Activated T-helper 17 cell treated with anti-CD3 and anti-CD28 coated beads, Interleukin-2, amount 50 U/mL, for 72 hours (primary cell): ENCODE measurements at regions not wholly inside any gene's neighbourhood (a gene's known extent, or its start where the extent isn't known, plus 50 kb on each side); places are given as distances from the start of the nearest gene placed in this dataset.
A peak's percentile ranks its signal among the peaks of the same experiment; 100 is the strongest.

ENCODE experiments used
- ATAC-seq: fragments of 150-1000 bp; cut with Tn5 transposase; replicated peaks from 2 replicates; pipeline ENCODE4 v1.10.0; 2021; ENCODE audit warnings: mild to moderate bottlenecking, moderate library complexity
- H3K27ac Mint-ChIP-seq: one replicate; pipeline ENCODE4 v1.8.0; 2022; ENCODE audit warnings: mixed read lengths
- H3K27me3 Mint-ChIP-seq: one replicate; pipeline ENCODE4 v1.8.0; 2022; ENCODE audit warnings: mixed read lengths
- H3K36me3 Mint-ChIP-seq: one replicate; pipeline ENCODE4 v1.8.0; 2022; ENCODE audit warnings: low read depth, mild to moderate bottlenecking, mixed read lengths
- H3K4me1 Mint-ChIP-seq: one replicate; pipeline ENCODE4 v1.8.0; 2022; ENCODE audit warnings: mixed read lengths
- H3K4me3 Mint-ChIP-seq: one replicate; pipeline ENCODE4 v1.8.0; 2022; ENCODE audit warnings: mild to moderate bottlenecking, mixed read lengths
- H3K9me3 Mint-ChIP-seq: one replicate; pipeline ENCODE4 v1.8.0; 2022; ENCODE audit warnings: mixed read lengths

- Mint-ChIP-seq H3K36me3 (no peaks in the 10 kb centered on the region), H3K4me3 (no peak overlapping the region), H3K4me1 (no peaks in the 10 kb centered on the region), H3K27me3 (no peaks in the 10 kb centered on the region), H3K9me3 (no peaks in the 10 kb centered on the region), H3K27ac (no peak overlapping the region)
- no peak for ATAC-seq
These were observed 208.3 kb downstream of the BCL11B start for GRCh38 chr14:99063620-99064225.

- Mint-ChIP-seq H3K4me3 (no peak overlapping the region), H3K4me1 (no peaks in the 10 kb centered on the region), H3K9me3 (no peaks in the 10 kb centered on the region), H3K27ac (no peak overlapping the region), H3K36me3 (no peaks in the 10 kb centered on the region), H3K27me3 (no peaks in the 10 kb centered on the region)
- ATAC-seq: no peak
These were observed 207.6 kb downstream of the BCL11B start for GRCh38 chr14:99064262-99064954.

- ATAC-seq: no peak
- H3K27ac Mint-ChIP-seq: no peak overlapping the region
- H3K4me1 Mint-ChIP-seq: no peaks in the 10 kb centered on the region
- no peaks in the 10 kb centered on the region for H3K36me3 Mint-ChIP-seq
- no peak overlapping the region for H3K4me3 Mint-ChIP-seq
- H3K9me3 Mint-ChIP-seq: no peaks in the 10 kb centered on the region
- no peaks in the 10 kb centered on the region for H3K27me3 Mint-ChIP-seq
These were observed 206.4 kb downstream of the BCL11B start for GRCh38 chr14:99065551-99065950.

GRCh38 chr14:99066378-99066777 lies 205.6 kb downstream of the BCL11B start:
- H3K9me3 Mint-ChIP-seq: no peaks in the 10 kb centered on the region
- no peak for ATAC-seq
- H3K27me3 Mint-ChIP-seq: no peaks in the 10 kb centered on the region
- no peak overlapping the region for H3K4me3 Mint-ChIP-seq
- H3K27ac Mint-ChIP-seq: no peak overlapping the region
- no peaks in the 10 kb centered on the region for H3K36me3 Mint-ChIP-seq
- no peaks in the 10 kb centered on the region for H3K4me1 Mint-ChIP-seq

- Mint-ChIP-seq H3K36me3 (no peaks in the 10 kb centered on the region), H3K27ac (no peak overlapping the region), H3K27me3 (no peaks in the 10 kb centered on the region), H3K4me3 (no peak overlapping the region), H3K4me1 (no peaks in the 10 kb centered on the region), H3K9me3 (no peaks in the 10 kb centered on the region)
- ATAC-seq: no peak
These were observed 204.7 kb downstream of the BCL11B start for GRCh38 chr14:99067141-99067920.

- H3K4me1 Mint-ChIP-seq: no peaks in the 10 kb centered on the region
- no peak overlapping the region for H3K4me3 Mint-ChIP-seq
- H3K9me3 Mint-ChIP-seq: no peaks in the 10 kb centered on the region
- peak overlapping the region; percentile 43 for H3K27ac Mint-ChIP-seq
- ATAC-seq: no peak
- H3K36me3 Mint-ChIP-seq: no peaks in the 10 kb centered on the region
- H3K27me3 Mint-ChIP-seq: no peaks in the 10 kb centered on the region
These were observed 204.1 kb downstream of the BCL11B start for GRCh38 chr14:99067927-99068326.

- Mint-ChIP-seq H3K36me3 (no peaks in the 10 kb centered on the region), H3K27me3 (no peaks in the 10 kb centered on the region), H3K27ac (peak overlapping the region; percentile 24), H3K9me3 (no peaks in the 10 kb centered on the region), H3K4me3 (no peak overlapping the region), H3K4me1 (no peaks in the 10 kb centered on the region)
- ATAC-seq: no peak
These were observed 202.1 kb downstream of the BCL11B start for GRCh38 chr14:99069946-99070345.

- no peaks in the 10 kb centered on the region for H3K27me3 Mint-ChIP-seq
- H3K36me3 Mint-ChIP-seq: no peaks in the 10 kb centered on the region
- peaks cover 4% of the 10 kb centered on the region for H3K4me1 Mint-ChIP-seq
- H3K9me3 Mint-ChIP-seq: no peaks in the 10 kb centered on the region
- H3K27ac Mint-ChIP-seq: no peak overlapping the region
- no peak overlapping the region for H3K4me3 Mint-ChIP-seq
- ATAC-seq: no peak
These were observed 199.6 kb downstream of the BCL11B start for GRCh38 chr14:99072433-99072832.

- Mint-ChIP-seq H3K27ac (no peak overlapping the region), H3K36me3 (no peaks in the 10 kb centered on the region), H3K27me3 (no peaks in the 10 kb centered on the region), H3K9me3 (no peaks in the 10 kb centered on the region), H3K4me3 (no peak overlapping the region), H3K4me1 (peaks cover 4% of the 10 kb centered on the region)
- ATAC-seq: no peak
These were observed 199.0 kb downstream of the BCL11B start for GRCh38 chr14:99072956-99073355.

GRCh38 chr14:99073431-99073830 lies 198.6 kb downstream of the BCL11B start:
- H3K27ac Mint-ChIP-seq: no peak overlapping the region
- peaks cover 4% of the 10 kb centered on the region for H3K4me1 Mint-ChIP-seq
- no peaks in the 10 kb centered on the region for H3K27me3 Mint-ChIP-seq
- ATAC-seq: no peak
- H3K9me3 Mint-ChIP-seq: no peaks in the 10 kb centered on the region
- H3K4me3 Mint-ChIP-seq: no peak overlapping the region
- no peaks in the 10 kb centered on the region for H3K36me3 Mint-ChIP-seq

- H3K9me3 Mint-ChIP-seq: no peaks in the 10 kb centered on the region
- no peak overlapping the region for H3K27ac Mint-ChIP-seq
- ATAC-seq: no peak
- H3K4me3 Mint-ChIP-seq: no peak overlapping the region
- H3K4me1 Mint-ChIP-seq: peaks cover 4% of the 10 kb centered on the region
- no peaks in the 10 kb centered on the region for H3K36me3 Mint-ChIP-seq
- no peaks in the 10 kb centered on the region for H3K27me3 Mint-ChIP-seq
These were observed 196.9 kb downstream of the BCL11B start for GRCh38 chr14:99075061-99075460.

- ATAC-seq: no peak
- H3K4me3 Mint-ChIP-seq: no peak overlapping the region
- no peak overlapping the region for H3K27ac Mint-ChIP-seq
- H3K9me3 Mint-ChIP-seq: peaks cover 4% of the 10 kb centered on the region
- no peaks in the 10 kb centered on the region for H3K36me3 Mint-ChIP-seq
- H3K4me1 Mint-ChIP-seq: peaks cover 4% of the 10 kb centered on the region
- H3K27me3 Mint-ChIP-seq: no peaks in the 10 kb centered on the region
These were observed 196.1 kb downstream of the BCL11B start for GRCh38 chr14:99075771-99076375.

- Mint-ChIP-seq H3K4me3 (no peak overlapping the region), H3K9me3 (peaks cover 5% of the 10 kb centered on the region), H3K27me3 (no peaks in the 10 kb centered on the region), H3K4me1 (peaks cover 4% of the 10 kb centered on the region), H3K36me3 (no peaks in the 10 kb centered on the region), H3K27ac (no peak overlapping the region)
- ATAC-seq: peak; percentile 62
These were observed 194.7 kb downstream of the BCL11B start for GRCh38 chr14:99077076-99077843.

- H3K27me3 Mint-ChIP-seq: no peaks in the 10 kb centered on the region
- H3K36me3 Mint-ChIP-seq: no peaks in the 10 kb centered on the region
- H3K4me3 Mint-ChIP-seq: no peak overlapping the region
- peaks cover 5% of the 10 kb centered on the region for H3K9me3 Mint-ChIP-seq
- ATAC-seq: no peak
- no peak overlapping the region for H3K27ac Mint-ChIP-seq
- peaks cover 4% of the 10 kb centered on the region for H3K4me1 Mint-ChIP-seq
These were observed 194.2 kb downstream of the BCL11B start for GRCh38 chr14:99077844-99078236.
